Psoas muscle (tissue), 7 donors: ENCODE measurements at regions not wholly inside any gene's neighbourhood (a gene's known extent, or its start where the extent isn't known, plus 50 kb on each side); places are given as distances from the start of the nearest gene placed in this dataset.

Experiments
- ATAC-seq, 4 donors: fragments of 200-7000 bp; cut with Tn5 transposase; one replicate each; pipeline ENCODE4 v1.9.1; 2020; ENCODE audit warnings: moderate library complexity in 3 of 4, mild to moderate bottlenecking in 2 of 4
- DNase-seq, 2 donors: peaks; one replicate each; pipeline ENCODE4 v3.0.0-alpha.2; 2020
- H3K27ac ChIP-seq: fragments of 200-600 bp; one replicate; pipeline ENCODE4 v1.8.0; 2022
- H3K27me3 ChIP-seq, 3 donors: fragments of 200-600 bp in 1 of 3; one replicate each; pipeline versions ENCODE4 v1.6.1 to v1.8.0; 2013 to 2022; ENCODE audit warnings: low read length in 2 of 3, mild to moderate bottlenecking in 2 of 3, moderate library complexity in 1 of 3; ENCODE audit not compliant: insufficient read depth in 3 of 3
- H3K36me3 ChIP-seq, 2 donors: fragments of 200-600 bp in 1 of 2; one replicate each; pipeline versions ENCODE4 v1.6.1 to v1.8.0; 2013 to 2022; ENCODE audit warnings: low read depth in 1 of 2, mild to moderate bottlenecking in 1 of 2, moderate library complexity in 1 of 2; ENCODE audit not compliant: insufficient read depth in 1 of 2
- H3K4me1 ChIP-seq: fragments of 200-600 bp; one replicate; pipeline ENCODE4 v1.8.0; 2022
- H3K4me3 ChIP-seq: fragments of 200-600 bp; one replicate; pipeline ENCODE4 v1.8.0; 2022; ENCODE audit warnings: mild to moderate bottlenecking
- H3K9me3 ChIP-seq: fragments of 200-600 bp; one replicate; pipeline ENCODE4 v1.8.0; 2022
- WGBS, 3 donors: extraction: QIAGEN DNeasy Blood & Tissue Kit; methylation state at CpG; one replicate each; pipeline versions ENCODE4 v1.1.6 to v1.1.7; 2013; 5-methylcytosine and 5-hydroxymethylcytosine counted together
- intact Hi-C, 2 donors: fragments of 100-400 bp; cut with DNase I; formaldehyde crosslinking; loops; one replicate each; pipeline versions ENCODE4 v1.11.0 to v1.14.2; 2022
- TF ChIP-seq, protein P1 (sequence below): fragments of 200-600 bp; IDR thresholded peaks from one replicate; pipeline ENCODE4 v1.8.0; 2022; ENCODE audit warnings: antibody characterized with exemption
- donor health status: healthy with polysubstance abuse.
- donor health status: DM: no; HTN: no; CAD: no; lungs with moderate emphysema.
- donor health status: Bipolar disorder and iron deficiency.
- donor health status: healthy.
- donor health status: DM: yes; HTN: yes; CAD: no.
- donor health status: DM: no; HTN: no; CAD: no.
- donor health status: DM: yes; HTN: yes; CAD: no.

DNA sequence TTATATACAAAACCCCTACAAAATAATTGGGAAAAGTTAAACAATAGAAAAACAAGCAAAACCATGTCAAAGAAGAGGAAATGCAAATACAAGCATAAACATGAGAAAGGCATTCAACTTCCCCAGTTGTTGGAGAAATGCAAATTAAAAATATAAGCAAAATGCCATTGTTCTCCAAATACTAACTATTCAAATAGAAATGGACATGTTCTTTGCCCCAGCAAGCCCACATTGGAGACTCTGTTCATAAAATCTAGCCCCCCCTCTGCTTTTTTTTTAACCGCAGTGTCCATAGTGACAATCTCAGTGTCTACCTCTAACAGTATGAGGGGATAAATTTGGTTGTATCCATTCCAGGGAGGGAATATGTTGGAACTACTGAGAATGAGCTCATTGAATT, 59.7 kb upstream of the LCTL start:
- Histone ChIP-seq H3K27me3 (peaks cover 0 to 20% (median 6%) of the 10 kb centered on the region in 3 donors), H3K27ac (no peak overlapping the region), H3K4me3 (no peak overlapping the region), H3K36me3 (no peaks in the 10 kb centered on the region), H3K4me1 (peaks cover 7% of the 10 kb centered on the region), H3K9me3 (no peaks in the 10 kb centered on the region)
- no peak for ATAC-seq
- no peak for DNase-seq
- TF ChIP-seq, protein P1, sequence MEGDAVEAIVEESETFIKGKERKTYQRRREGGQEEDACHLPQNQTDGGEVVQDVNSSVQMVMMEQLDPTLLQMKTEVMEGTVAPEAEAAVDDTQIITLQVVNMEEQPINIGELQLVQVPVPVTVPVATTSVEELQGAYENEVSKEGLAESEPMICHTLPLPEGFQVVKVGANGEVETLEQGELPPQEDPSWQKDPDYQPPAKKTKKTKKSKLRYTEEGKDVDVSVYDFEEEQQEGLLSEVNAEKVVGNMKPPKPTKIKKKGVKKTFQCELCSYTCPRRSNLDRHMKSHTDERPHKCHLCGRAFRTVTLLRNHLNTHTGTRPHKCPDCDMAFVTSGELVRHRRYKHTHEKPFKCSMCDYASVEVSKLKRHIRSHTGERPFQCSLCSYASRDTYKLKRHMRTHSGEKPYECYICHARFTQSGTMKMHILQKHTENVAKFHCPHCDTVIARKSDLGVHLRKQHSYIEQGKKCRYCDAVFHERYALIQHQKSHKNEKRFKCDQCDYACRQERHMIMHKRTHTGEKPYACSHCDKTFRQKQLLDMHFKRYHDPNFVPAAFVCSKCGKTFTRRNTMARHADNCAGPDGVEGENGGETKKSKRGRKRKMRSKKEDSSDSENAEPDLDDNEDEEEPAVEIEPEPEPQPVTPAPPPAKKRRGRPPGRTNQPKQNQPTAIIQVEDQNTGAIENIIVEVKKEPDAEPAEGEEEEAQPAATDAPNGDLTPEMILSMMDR, result no peak
- 70 to 92% (median 83%) methylated on average over 1 of the region's 1 CpG for WGBS, 3 donors
- intact Hi-C loops, result no loop called here

DNA sequence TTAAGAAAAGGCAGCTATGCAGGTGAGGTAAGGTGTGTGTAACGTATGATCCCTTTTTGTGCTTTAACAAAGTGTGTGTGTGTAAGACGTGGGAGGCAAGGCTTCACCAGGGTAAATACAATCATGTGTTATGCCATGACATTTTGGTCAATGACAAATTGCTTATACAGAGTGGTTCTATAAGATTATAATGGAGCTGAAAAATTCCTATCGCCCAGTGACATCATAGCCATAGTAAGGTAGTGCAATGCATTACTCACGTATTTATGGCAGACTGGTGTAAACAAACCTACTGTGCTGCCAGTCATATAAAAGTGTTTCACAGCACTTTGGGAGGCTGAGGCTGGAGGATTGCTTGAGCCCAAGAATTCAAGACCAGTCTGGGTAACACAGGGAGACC, 60.2 kb upstream of the LCTL start:
- Histone ChIP-seq H3K27ac (no peak overlapping the region), H3K4me1 (peaks cover 7% of the 10 kb centered on the region), H3K36me3 (no peaks in the 10 kb centered on the region), H3K4me3 (no peak overlapping the region), H3K9me3 (no peaks in the 10 kb centered on the region), H3K27me3 (peaks cover 0 to 16% (median 3%) of the 10 kb centered on the region in 3 donors)
- TF ChIP-seq, protein P1, result no peak
- ATAC-seq (no peak), DNase-seq (no peak)
- WGBS, 3 donors, result 85 to 89% (median 88%) methylated on average over 4 of the region's 4 CpGs
- intact Hi-C loops, result no loop called here

DNA sequence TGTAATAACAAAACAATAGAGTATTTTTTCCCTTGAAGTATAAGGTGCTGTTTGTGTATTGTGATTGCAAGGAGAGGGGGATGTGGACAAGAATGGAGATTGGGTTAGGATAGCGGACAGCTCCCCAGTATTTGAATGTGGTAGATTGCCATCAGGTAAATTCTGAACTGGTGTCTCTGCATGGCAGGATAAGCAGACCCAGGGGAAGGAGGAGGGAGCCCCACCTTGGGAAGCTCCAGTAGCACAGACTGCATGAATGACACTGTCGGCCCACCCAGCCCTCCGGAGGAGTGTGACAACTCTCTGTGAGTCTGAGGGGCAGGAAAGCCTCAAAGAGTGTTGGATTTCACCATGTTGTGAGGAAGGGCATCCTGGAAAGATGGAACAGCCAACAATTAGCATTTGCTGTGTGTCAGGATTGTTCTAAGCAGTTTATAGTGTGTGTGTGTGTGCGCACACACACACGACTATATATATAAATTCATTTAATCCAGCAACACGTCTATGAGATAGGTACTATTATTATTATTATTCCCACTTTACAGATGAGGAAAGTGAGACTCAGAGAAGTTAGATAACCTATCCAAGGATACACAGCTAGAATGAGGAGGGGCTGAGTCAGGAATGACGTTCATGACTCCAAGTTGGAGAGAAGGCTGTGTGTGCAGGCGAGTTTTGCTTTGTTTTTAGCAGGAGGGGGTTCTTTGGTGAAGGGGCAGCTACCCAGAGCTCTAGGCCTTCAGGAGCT, 63.4 kb upstream of the LCTL start:
- H3K36me3 ChIP-seq, result no peaks in the 10 kb centered on the region
- intact Hi-C loops, result no loop called here
- no peak overlapping the region for H3K27ac ChIP-seq
- no peaks in the 10 kb centered on the region for H3K9me3 ChIP-seq
- TF ChIP-seq, protein P1, result no peak
- no peaks in the 10 kb centered on the region for H3K27me3 ChIP-seq
- ATAC-seq, result no peak
- H3K4me1 ChIP-seq, result no peaks in the 10 kb centered on the region
- DNase-seq, result no peak
- H3K4me3 ChIP-seq, result no peak overlapping the region
- 75 to 77% (median 76%) methylated on average over 8 of the region's 8 CpGs for WGBS, 3 donors

DNA sequence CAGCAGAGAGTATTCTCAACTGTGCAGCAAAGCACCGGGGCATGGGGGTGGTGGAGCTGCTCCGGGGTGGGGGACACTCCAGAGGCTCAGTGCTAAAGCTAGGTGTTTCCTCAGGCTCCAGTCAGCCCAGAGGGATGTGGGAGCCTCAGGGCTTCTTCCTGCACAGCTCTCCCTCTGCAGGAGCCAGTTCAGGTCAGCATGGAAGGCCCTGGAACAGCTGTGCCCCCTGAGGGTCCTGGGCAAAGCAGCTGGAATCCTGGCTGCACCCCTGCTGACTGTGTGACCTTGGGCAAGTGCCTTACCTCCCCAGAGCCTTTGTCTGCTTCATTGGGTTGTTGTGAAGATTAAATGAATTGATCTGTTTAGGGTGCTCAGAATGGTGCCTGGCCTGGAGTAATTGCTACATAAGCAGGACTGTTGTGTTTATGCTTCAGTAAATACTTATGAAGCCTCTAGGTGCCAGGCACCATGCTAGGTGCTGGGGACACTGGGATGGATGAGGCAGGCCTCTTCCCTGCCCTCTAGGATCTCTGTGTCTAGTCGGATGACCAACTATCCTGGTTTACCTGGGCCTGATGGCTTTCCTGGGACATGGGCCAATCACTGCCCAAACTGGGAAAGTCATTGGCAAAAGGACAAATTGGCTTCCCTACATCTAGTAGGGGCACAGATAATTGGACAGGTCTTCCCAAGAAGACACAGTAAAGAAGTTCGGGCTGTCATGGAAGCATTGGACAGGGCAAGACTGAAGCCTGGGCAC, 64.2 kb upstream of the LCTL start:
- no peak overlapping the region for H3K4me3 ChIP-seq
- H3K9me3 ChIP-seq, result no peaks in the 10 kb centered on the region
- no peaks in the 10 kb centered on the region for H3K27me3 ChIP-seq
- ATAC-seq, result no peak
- H3K4me1 ChIP-seq, result no peaks in the 10 kb centered on the region
- H3K36me3 ChIP-seq, result no peaks in the 10 kb centered on the region
- intact Hi-C loops, result no loop called here
- 69 to 86% (median 72%) methylated on average over 4 of the region's 4 CpGs for WGBS, 3 donors
- DNase-seq, result no peak
- TF ChIP-seq, protein P1, result no peak
- H3K27ac ChIP-seq, result no peak overlapping the region
